SK-N-SH (cell line): ENCODE measurements at regions not wholly inside any gene's neighbourhood (a gene's known extent, or its start where the extent isn't known, plus 50 kb on each side); places are given as distances from the start of the nearest gene placed in this dataset.
A peak's percentile ranks its signal among the peaks of the same experiment; 100 is the strongest.

Source experiments
- CTCF ChIA-PET: fragments of 300-600, 350-600 bp; formaldehyde crosslinking; extraction: SDS; loops from one replicate; lab custom pipeline; 2021; lab: Yijun Ruan, JAX
- POLR2A ChIA-PET: fragments of 350-600 bp; sonication (Branson Sonifier 250); formaldehyde crosslinking; extraction: SDS; loops from one replicate; lab custom pipeline; 2020; ENCODE audit warnings: antibody characterized with exemption, inconsistent platforms; lab: Yijun Ruan, JAX
- DNase-seq: peaks from one replicate; pipeline ENCODE4 v3.0.0; 2012
- H2AFZ ChIP-seq: fragments of 200-600 bp; sonication (generic); 2 replicates; pipeline ENCODE4 v1.8.1; 2016; ENCODE audit warnings: antibody characterized with exemption, mild to moderate bottlenecking, low read depth
- H3F3A ChIP-seq: fragments of 200-600 bp; sonication (generic); replicated peaks from 2 replicates; pipeline ENCODE3; 2016; ENCODE audit warnings: antibody characterized with exemption, mild to moderate bottlenecking; ENCODE audit not compliant: insufficient read depth
- H3K27ac ChIP-seq, 2 experiments: fragments of 200-500 bp in 1 of 2; fragments of 200-600 bp in 1 of 2; sonication (Bioruptor generic) in 1 of 2; sonication (generic), shearing (Covaris generic) in 1 of 2; 2 replicates each; pipeline versions ENCODE4 v1.5.1 to v1.6.1; 2014 to 2016; ENCODE audit warnings: low read depth in 2 of 2, inconsistent platforms in 1 of 2, low read length in 1 of 2, mild to moderate bottlenecking in 1 of 2, mixed read lengths in 1 of 2
- H3K27me3 ChIP-seq: fragments of 200-600 bp; sonication (generic), shearing (Covaris generic); 2 replicates; pipeline ENCODE4 v1.6.1; 2016; ENCODE audit warnings: mixed run types; ENCODE audit not compliant: insufficient read depth
- H3K36me3 ChIP-seq, 2 experiments: fragments of 200-500 bp in 1 of 2; fragments of 200-600 bp in 1 of 2; sonication (Bioruptor generic) in 1 of 2; sonication (generic) in 1 of 2; replicated peaks in 1 of 2; 2 replicates each; pipeline versions ENCODE3 to v1.5.1; 2014 to 2016; ENCODE audit warnings: low read length in 1 of 2, mild to moderate bottlenecking in 1 of 2; ENCODE audit not compliant: insufficient read depth in 2 of 2, control insufficient read depth in 1 of 2
- H3K4me1 ChIP-seq, 2 experiments: fragments of 200-500 bp in 1 of 2; fragments of 200-600 bp in 1 of 2; sonication (Bioruptor generic) in 1 of 2; sonication (generic), shearing (Covaris generic) in 1 of 2; 2 replicates each; pipeline versions ENCODE4 v1.5.1 to v1.6.1; 2014 to 2016; ENCODE audit warnings: low read depth in 1 of 2, low read length in 1 of 2, mixed run types in 1 of 2; ENCODE audit not compliant: insufficient read depth in 2 of 2, control insufficient read depth in 1 of 2
- H3K4me2 ChIP-seq: fragments of 200-600 bp; sonication (generic), shearing (Covaris generic); 2 replicates; pipeline ENCODE4 v1.6.1; 2017; ENCODE audit warnings: mixed run types
- H3K4me3 ChIP-seq, 2 experiments: fragments of 200-500 bp in 1 of 2; fragments of 200-600 bp in 1 of 2; sonication (Bioruptor generic) in 1 of 2; sonication (generic), shearing (Covaris generic) in 1 of 2; 2 replicates each; pipeline versions ENCODE4 v1.5.1 to v1.8.1; 2014 to 2016; ENCODE audit warnings: low read depth in 2 of 2, inconsistent platforms in 1 of 2, low read length in 1 of 2, mild to moderate bottlenecking in 1 of 2, mixed read lengths in 1 of 2, moderate library complexity in 1 of 2
- H3K79me2 ChIP-seq: fragments of 200-600 bp; sonication (generic); 2 replicates; pipeline ENCODE4 v1.8.1; 2017; ENCODE audit warnings: mild to moderate bottlenecking; ENCODE audit not compliant: insufficient read depth
- H3K9ac ChIP-seq: fragments of 200-600 bp; sonication (generic); 2 replicates; pipeline ENCODE4 v1.6.1; 2017; ENCODE audit warnings: mixed run types
- H3K9me2 ChIP-seq: fragments of 200-600 bp; sonication (generic); 2 replicates; pipeline ENCODE4 v1.6.1; 2017; ENCODE audit warnings: mixed run types
- H3K9me3 ChIP-seq: fragments of 200-600 bp; sonication (generic); 2 replicates; pipeline ENCODE4 v1.6.1; 2017; ENCODE audit warnings: mixed run types, mild to moderate bottlenecking, moderate library complexity
- H4K20me1 ChIP-seq: fragments of 200-600 bp; sonication (generic); 2 replicates; pipeline ENCODE4 v1.6.1; 2017; ENCODE audit warnings: mild to moderate bottlenecking, mixed run types; ENCODE audit not compliant: insufficient read depth
- ELF1 ChIP-seq: IDR thresholded peaks from 2 replicates; pipeline ENCODE4 v1.4.0; 2012
- EP300 ChIP-seq, 2 experiments: IDR thresholded peaks; 2 replicates each; pipeline versions ENCODE4 v1.4.0 to v1.6.1; 2012; ENCODE audit warnings: borderline replicate concordance in 1 of 2, low read depth in 1 of 2, low read length in 1 of 2
- EZH2phosphoT487 ChIP-seq: fragments of 200-600 bp; sonication (generic); IDR thresholded peaks from 2 replicates; pipeline ENCODE4 v1.6.1; 2017; ENCODE audit warnings: low read depth, mixed run types, mild to moderate bottlenecking, antibody characterized with exemption, moderate library complexity, borderline replicate concordance
- FOXM1 ChIP-seq: IDR thresholded peaks from 2 replicates; pipeline ENCODE4 v1.4.0; 2012; ENCODE audit warnings: low read depth, mild to moderate bottlenecking
- GABPA ChIP-seq: IDR thresholded peaks from 2 replicates; pipeline ENCODE4 v1.4.0; 2012; ENCODE audit warnings: low read depth, mild to moderate bottlenecking
- IRF3 ChIP-seq: fragments of 150-350 bp; IDR thresholded peaks from 2 replicates; pipeline ENCODE4 v1.6.1; 2016; ENCODE audit warnings: mild to moderate bottlenecking, low read depth, low read length
- JUND ChIP-seq: IDR thresholded peaks from 2 replicates; pipeline ENCODE4 v1.4.0; 2012
- MEF2A ChIP-seq: IDR thresholded peaks from 2 replicates; pipeline ENCODE4 v1.4.0; 2012; ENCODE audit warnings: low read depth, borderline replicate concordance
- MXI1 ChIP-seq: IDR thresholded peaks from 2 replicates; pipeline ENCODE4 v1.6.1; 2012; ENCODE audit warnings: mild to moderate bottlenecking, low read depth, low read length, improper control_type of control experiment
- NFIC ChIP-seq: IDR thresholded peaks from 2 replicates; pipeline ENCODE4 v1.4.0; 2012; ENCODE audit warnings: borderline replicate concordance
- POLR2AphosphoS5 ChIP-seq: IDR thresholded peaks from 2 replicates; pipeline ENCODE4 v1.6.1; 2012; ENCODE audit warnings: low read depth, low read length
- RAD21 ChIP-seq: IDR thresholded peaks from 2 replicates; pipeline ENCODE4 v1.6.1; 2012; ENCODE audit warnings: mild to moderate bottlenecking, low read length
- RCOR1 ChIP-seq: fragments of 150-350 bp; IDR thresholded peaks from 2 replicates; pipeline ENCODE4 v1.6.1; 2017; ENCODE audit warnings: antibody characterized with exemption, low read length
- REST ChIP-seq: IDR thresholded peaks from 2 replicates; pipeline ENCODE4 v1.6.1; 2012; ENCODE audit warnings: mild to moderate bottlenecking, low read depth, low read length, moderate library complexity
- RFX5 ChIP-seq: IDR thresholded peaks from 2 replicates; pipeline ENCODE4 v1.6.1; 2012; ENCODE audit warnings: mild to moderate bottlenecking, improper control_type of control experiment, low read length
- RXRA ChIP-seq: IDR thresholded peaks from 2 replicates; pipeline ENCODE4 v1.4.0; 2012; ENCODE audit warnings: low read depth, mild to moderate bottlenecking, borderline replicate concordance
- TCF12 ChIP-seq: IDR thresholded peaks from 2 replicates; pipeline ENCODE4 v1.4.0; 2012
- USF1 ChIP-seq: IDR thresholded peaks from 2 replicates; pipeline ENCODE4 v1.4.0; 2012; ENCODE audit warnings: low read depth, borderline replicate concordance
- WGBS: methylation state at CpG from one replicate; pipeline ENCODE4 v1.1.6; 2017; ENCODE audit warnings: low lambda C conversion rate; 5-methylcytosine and 5-hydroxymethylcytosine counted together
- TF ChIP-seq, protein P1 (sequence below): IDR thresholded peaks from 2 replicates; pipeline ENCODE4 v1.4.0; 2012; ENCODE audit warnings: low read depth, borderline replicate concordance
- TF ChIP-seq, protein P2 (sequence below): fragments of 200-600 bp; sonication (generic); IDR thresholded peaks from 2 replicates; pipeline ENCODE4 v1.6.1; 2017; ENCODE audit warnings: antibody characterized with exemption, mild to moderate bottlenecking, moderate library complexity
- TF ChIP-seq, protein P3 (sequence below): IDR thresholded peaks from 2 replicates; pipeline ENCODE4 v1.4.0; 2012; ENCODE audit warnings: low read depth
- TF ChIP-seq, protein P4 (sequence below): fragments of 150-350 bp; IDR thresholded peaks from 2 replicates; pipeline ENCODE4 v1.6.1; 2017; ENCODE audit warnings: antibody characterized with exemption, low read length, low read depth, borderline replicate concordance

DNA sequence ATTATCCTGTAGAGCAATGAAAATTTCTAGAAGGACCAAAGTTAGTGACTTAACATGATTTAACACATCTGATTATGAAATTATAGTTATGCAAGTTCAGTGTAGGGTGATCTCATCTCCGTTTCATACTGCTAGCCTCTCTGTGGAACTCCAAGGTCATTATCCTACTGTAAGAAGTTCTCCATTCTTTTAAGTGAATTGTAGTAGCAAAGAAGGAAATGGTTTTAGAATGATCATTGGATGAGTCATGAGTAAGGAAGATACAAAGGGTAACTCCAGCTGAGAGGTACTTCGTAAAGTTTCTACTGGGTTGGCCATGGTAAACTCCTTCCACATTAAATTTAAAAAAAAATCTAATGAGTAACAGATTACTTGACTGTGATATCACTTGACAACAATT is 215.0 kb upstream of the GIMD1 start:
- H3K4me2 ChIP-seq = peak overlapping the region; percentile 51; the same call in 1 of the 2 replicates
- peaks cover 44% of the 10 kb centered on the region for H3F3A ChIP-seq
- H3K4me1 ChIP-seq = peaks cover 4 to 47% of the 10 kb centered on the region in 2 experiments; a peak in 3 of 4 replicates
- 5% methylated on average over 2 of the region's 2 CpGs for WGBS
- H3K27ac ChIP-seq = peak overlapping the region; percentile 78 to 87
- no peaks in the 10 kb centered on the region for H3K79me2 ChIP-seq
- no peaks in the 10 kb centered on the region for H3K9me2 ChIP-seq
- no peaks in the 10 kb centered on the region for H3K27me3 ChIP-seq
- POLR2A ChIA-PET = no interaction called here
- H3K9ac ChIP-seq = peak overlapping the region; percentile 11; the same call in 1 of the 2 replicates
- no peaks in the 10 kb centered on the region for H4K20me1 ChIP-seq
- H3K9me3 ChIP-seq = no peaks in the 10 kb centered on the region
- CTCF ChIA-PET = no interaction called here
- DNase-seq = no peak
- no peaks in the 10 kb centered on the region for H3K36me3 ChIP-seq
- H2AFZ ChIP-seq = no peak overlapping the region
- no peak overlapping the region for H3K4me3 ChIP-seq
- no peak for TF ChIP-seq MXI1
- peak; percentile 86; the same call in 1 of the 2 replicates for TF ChIP-seq FOXM1
- no peak for TF ChIP-seq REST
- TF ChIP-seq GABPA = no peak
- no peak for TF ChIP-seq IRF3
- TF ChIP-seq EZH2phosphoT487 = no peak
- peak; percentile 43 to 93; a peak in 3 of 4 replicates for TF ChIP-seq EP300 (IDR thresholded peaks at IDR 0.05; ENCODE audit: borderline replicate concordance in 1 of 2, low read depth in 1 of 2, low read length in 1 of 2)
- TF ChIP-seq, protein P1, sequence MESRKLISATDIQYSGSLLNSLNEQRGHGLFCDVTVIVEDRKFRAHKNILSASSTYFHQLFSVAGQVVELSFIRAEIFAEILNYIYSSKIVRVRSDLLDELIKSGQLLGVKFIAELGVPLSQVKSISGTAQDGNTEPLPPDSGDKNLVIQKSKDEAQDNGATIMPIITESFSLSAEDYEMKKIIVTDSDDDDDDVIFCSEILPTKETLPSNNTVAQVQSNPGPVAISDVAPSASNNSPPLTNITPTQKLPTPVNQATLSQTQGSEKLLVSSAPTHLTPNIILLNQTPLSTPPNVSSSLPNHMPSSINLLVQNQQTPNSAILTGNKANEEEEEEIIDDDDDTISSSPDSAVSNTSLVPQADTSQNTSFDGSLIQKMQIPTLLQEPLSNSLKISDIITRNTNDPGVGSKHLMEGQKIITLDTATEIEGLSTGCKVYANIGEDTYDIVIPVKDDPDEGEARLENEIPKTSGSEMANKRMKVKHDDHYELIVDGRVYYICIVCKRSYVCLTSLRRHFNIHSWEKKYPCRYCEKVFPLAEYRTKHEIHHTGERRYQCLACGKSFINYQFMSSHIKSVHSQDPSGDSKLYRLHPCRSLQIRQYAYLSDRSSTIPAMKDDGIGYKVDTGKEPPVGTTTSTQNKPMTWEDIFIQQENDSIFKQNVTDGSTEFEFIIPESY = 0 out of 2 replicates have a peak, but pooled peaks have one; percentile 47
- TF ChIP-seq, protein P2, sequence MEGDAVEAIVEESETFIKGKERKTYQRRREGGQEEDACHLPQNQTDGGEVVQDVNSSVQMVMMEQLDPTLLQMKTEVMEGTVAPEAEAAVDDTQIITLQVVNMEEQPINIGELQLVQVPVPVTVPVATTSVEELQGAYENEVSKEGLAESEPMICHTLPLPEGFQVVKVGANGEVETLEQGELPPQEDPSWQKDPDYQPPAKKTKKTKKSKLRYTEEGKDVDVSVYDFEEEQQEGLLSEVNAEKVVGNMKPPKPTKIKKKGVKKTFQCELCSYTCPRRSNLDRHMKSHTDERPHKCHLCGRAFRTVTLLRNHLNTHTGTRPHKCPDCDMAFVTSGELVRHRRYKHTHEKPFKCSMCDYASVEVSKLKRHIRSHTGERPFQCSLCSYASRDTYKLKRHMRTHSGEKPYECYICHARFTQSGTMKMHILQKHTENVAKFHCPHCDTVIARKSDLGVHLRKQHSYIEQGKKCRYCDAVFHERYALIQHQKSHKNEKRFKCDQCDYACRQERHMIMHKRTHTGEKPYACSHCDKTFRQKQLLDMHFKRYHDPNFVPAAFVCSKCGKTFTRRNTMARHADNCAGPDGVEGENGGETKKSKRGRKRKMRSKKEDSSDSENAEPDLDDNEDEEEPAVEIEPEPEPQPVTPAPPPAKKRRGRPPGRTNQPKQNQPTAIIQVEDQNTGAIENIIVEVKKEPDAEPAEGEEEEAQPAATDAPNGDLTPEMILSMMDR = no peak
- TF ChIP-seq, protein P3, sequence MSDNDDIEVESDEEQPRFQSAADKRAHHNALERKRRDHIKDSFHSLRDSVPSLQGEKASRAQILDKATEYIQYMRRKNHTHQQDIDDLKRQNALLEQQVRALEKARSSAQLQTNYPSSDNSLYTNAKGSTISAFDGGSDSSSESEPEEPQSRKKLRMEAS = no peak
- TF ChIP-seq, protein P4, sequence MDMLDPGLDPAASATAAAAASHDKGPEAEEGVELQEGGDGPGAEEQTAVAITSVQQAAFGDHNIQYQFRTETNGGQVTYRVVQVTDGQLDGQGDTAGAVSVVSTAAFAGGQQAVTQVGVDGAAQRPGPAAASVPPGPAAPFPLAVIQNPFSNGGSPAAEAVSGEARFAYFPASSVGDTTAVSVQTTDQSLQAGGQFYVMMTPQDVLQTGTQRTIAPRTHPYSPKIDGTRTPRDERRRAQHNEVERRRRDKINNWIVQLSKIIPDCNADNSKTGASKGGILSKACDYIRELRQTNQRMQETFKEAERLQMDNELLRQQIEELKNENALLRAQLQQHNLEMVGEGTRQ = no peak
- TF ChIP-seq MEF2A = peak; percentile 55; the same call in 1 of the 2 replicates
- TF ChIP-seq RFX5 = no peak
- TF ChIP-seq JUND = peak; percentile 97
- TF ChIP-seq TCF12 = peak; percentile 92
- peak; percentile 63; the same call in 1 of the 2 replicates for TF ChIP-seq ELF1
- peak; percentile 83 for TF ChIP-seq RXRA
- TF ChIP-seq NFIC = peak; percentile 53
- no peak for TF ChIP-seq RAD21
- peak; percentile 59; the same call in 1 of the 2 replicates for TF ChIP-seq POLR2AphosphoS5
- TF ChIP-seq RCOR1 = no peak
- no peak for TF ChIP-seq USF1
